ENCODE measurements at regions not wholly inside any gene's neighbourhood (a gene's known extent, or its start where the extent isn't known, plus 50 kb on each side); places are given as distances from the start of the nearest gene placed in this dataset.

GRCh38 chr7:110483553-110483952, 607.4 kb upstream of the LRRN3 start:
- no peak for DNase-seq (ENCODE audit: low spot score)
- H3K4me1 Mint-ChIP-seq (ENCODE audit: low read depth) = no peaks in the 10 kb centered on the region
- no peaks in the 10 kb centered on the region for H3K36me3 Mint-ChIP-seq (ENCODE audit: low read depth)
- no peak for TF ChIP-seq CTCF (IDR thresholded peaks at IDR 0.05)
- no peaks in the 10 kb centered on the region for H3K27me3 Mint-ChIP-seq (ENCODE audit: low read depth)
- no peak overlapping the region for H3K27ac Mint-ChIP-seq (ENCODE audit: unreplicated experiment)
- H3K9me3 Mint-ChIP-seq (ENCODE audit: low read depth) = peaks cover 10% of the 10 kb centered on the region
- H3K4me3 Mint-ChIP-seq (ENCODE audit: unreplicated experiment) = no peak overlapping the region

GRCh38 chr7:110484356-110484755, 606.6 kb upstream of the LRRN3 start:
- no peaks in the 10 kb centered on the region for H3K4me1 Mint-ChIP-seq (ENCODE audit: low read depth)
- no peaks in the 10 kb centered on the region for H3K36me3 Mint-ChIP-seq (ENCODE audit: low read depth)
- TF ChIP-seq CTCF (IDR thresholded peaks at IDR 0.05) = no peak
- peaks cover 10% of the 10 kb centered on the region for H3K9me3 Mint-ChIP-seq (ENCODE audit: low read depth)
- no peak overlapping the region for H3K4me3 Mint-ChIP-seq (ENCODE audit: unreplicated experiment)
- H3K27me3 Mint-ChIP-seq (ENCODE audit: low read depth) = no peaks in the 10 kb centered on the region
- no peak for DNase-seq (ENCODE audit: low spot score)
- H3K27ac Mint-ChIP-seq (ENCODE audit: unreplicated experiment) = no peak overlapping the region

GRCh38 chr7:110486549-110486948, 604.4 kb upstream of the LRRN3 start:
- H3K36me3 Mint-ChIP-seq (ENCODE audit: low read depth) = no peaks in the 10 kb centered on the region
- peaks cover 5% of the 10 kb centered on the region for H3K9me3 Mint-ChIP-seq (ENCODE audit: low read depth)
- H3K27me3 Mint-ChIP-seq (ENCODE audit: low read depth) = no peaks in the 10 kb centered on the region
- no peak overlapping the region for H3K27ac Mint-ChIP-seq (ENCODE audit: unreplicated experiment)
- DNase-seq (ENCODE audit: low spot score) = no peak
- TF ChIP-seq CTCF (IDR thresholded peaks at IDR 0.05) = no peak
- H3K4me1 Mint-ChIP-seq (ENCODE audit: low read depth) = no peaks in the 10 kb centered on the region
- H3K4me3 Mint-ChIP-seq (ENCODE audit: unreplicated experiment) = no peak overlapping the region

GRCh38 chr7:110502888-110503465, 588.0 kb upstream of the LRRN3 start:
- no peak for DNase-seq (ENCODE audit: low spot score)
- no peak overlapping the region for H3K27ac Mint-ChIP-seq (ENCODE audit: unreplicated experiment)
- TF ChIP-seq CTCF (IDR thresholded peaks at IDR 0.05) = no peak
- H3K9me3 Mint-ChIP-seq (ENCODE audit: low read depth) = peaks cover 3% of the 10 kb centered on the region
- H3K4me1 Mint-ChIP-seq (ENCODE audit: low read depth) = no peaks in the 10 kb centered on the region
- no peaks in the 10 kb centered on the region for H3K36me3 Mint-ChIP-seq (ENCODE audit: low read depth)
- no peaks in the 10 kb centered on the region for H3K27me3 Mint-ChIP-seq (ENCODE audit: low read depth)
- H3K4me3 Mint-ChIP-seq (ENCODE audit: unreplicated experiment) = no peak overlapping the region

GRCh38 chr7:110507369-110507768, 583.6 kb upstream of the LRRN3 start:
- TF ChIP-seq CTCF (IDR thresholded peaks at IDR 0.05) = no peak
- H3K36me3 Mint-ChIP-seq (ENCODE audit: low read depth) = no peaks in the 10 kb centered on the region
- H3K4me1 Mint-ChIP-seq (ENCODE audit: low read depth) = no peaks in the 10 kb centered on the region
- no peaks in the 10 kb centered on the region for H3K9me3 Mint-ChIP-seq (ENCODE audit: low read depth)
- no peak overlapping the region for H3K4me3 Mint-ChIP-seq (ENCODE audit: unreplicated experiment)
- H3K27me3 Mint-ChIP-seq (ENCODE audit: low read depth) = no peaks in the 10 kb centered on the region
- H3K27ac Mint-ChIP-seq (ENCODE audit: unreplicated experiment) = no peak overlapping the region
- DNase-seq (ENCODE audit: low spot score) = no peak

Measured in chondrocyte (in vitro differentiated cells).